A549 (cell line): ENCODE measurements at regions not wholly inside any gene's neighbourhood (a gene's known extent, or its start where the extent isn't known, plus 50 kb on each side); places are given as distances from the start of the nearest gene placed in this dataset.
A peak's percentile ranks its signal among the peaks of the same experiment; 100 is the strongest.

Source experiments
- ATAC-seq, 2 experiments: fragments of 200-7000 bp in 1 of 2; fragments of >200 bp in 1 of 2; cut with Nextera tagmentation in 1 of 2; cut with Tn5 transposase in 1 of 2; 3 replicates each; pipeline versions ENCODE4 v1.8.0 to v1.9.1; 2018 to 2020; ENCODE audit warnings: mild to moderate bottlenecking in 1 of 2, moderate library complexity in 1 of 2
- CTCF ChIA-PET: fragments of 300-600 bp; sonication (Branson Sonifier 250); formaldehyde crosslinking; extraction: SDS; loops from one replicate; lab custom pipeline; 2021; ENCODE audit warnings: antibody characterized with exemption, inconsistent platforms; lab: Yijun Ruan, JAX
- POLR2A ChIA-PET: fragments of 350-600 bp; formaldehyde crosslinking; extraction: SDS; loops from one replicate; lab custom pipeline; 2021; ENCODE audit warnings: antibody characterized with exemption, inconsistent platforms; lab: Yijun Ruan, JAX
- DNase-seq, 2 experiments: peaks; one replicate each; pipeline versions ENCODE4 v3.0.0 to v3.0.0-alpha.2; 2011 to 2016; ENCODE audit warnings: low read depth in 1 of 2, low spot score in 1 of 2
- FAIRE-seq: peaks from 2 replicates; lab custom pipeline; 2011; peaks lifted over from hg19 to GRCh38; lab: Jason Lieb, UNC
- H3K27ac ChIP-seq, 2 experiments: fragments of >200 bp; sonication (Bioruptor Twin); formaldehyde crosslinking; 3 replicates each; pipeline ENCODE4 v1.5.1; 2016 to 2017
- H3K4me1 ChIP-seq: fragments of >200 bp; sonication (Bioruptor Twin); formaldehyde crosslinking; 3 replicates; pipeline ENCODE4 v1.6.1; 2016
- H3K4me2 ChIP-seq: fragments of >200 bp; sonication (Bioruptor Twin); formaldehyde crosslinking; 3 replicates; pipeline ENCODE4 v1.6.1; 2016
- H3K4me3 ChIP-seq: fragments of >200 bp; sonication (Bioruptor Twin); formaldehyde crosslinking; 3 replicates; pipeline ENCODE4 v1.5.1; 2016
- H3K9me3 ChIP-seq: fragments of >200 bp; sonication (Bioruptor Twin); formaldehyde crosslinking; 3 replicates; pipeline ENCODE4 v1.6.1; 2016
- CBX2 ChIP-seq: fragments of 200-600 bp; sonication (generic); IDR thresholded peaks from 2 replicates; pipeline ENCODE4 v1.6.1; 2016; ENCODE audit warnings: low read depth, mild to moderate bottlenecking, borderline replicate concordance
- CEBPB ChIP-seq, 2 experiments: fragments of >200 bp in 1 of 2; sonication (Bioruptor Twin) in 1 of 2; formaldehyde crosslinking in 1 of 2; IDR thresholded peaks; 2 replicates each; pipeline ENCODE4 v1.6.1; 2012 to 2016
- EP300 ChIP-seq, 2 experiments: fragments of >200 bp; sonication (Bioruptor Twin); formaldehyde crosslinking; IDR thresholded peaks; 2 replicates in 1 of 2; 3 replicates in 1 of 2; pipeline ENCODE4 v1.6.1; 2016 to 2017
- ESRRA ChIP-seq: fragments of 150-350 bp; IDR thresholded peaks from 2 replicates; pipeline ENCODE4 v1.6.1; 2014; ENCODE audit warnings: mild to moderate bottlenecking, low read length, borderline replicate concordance
- FOSL2 ChIP-seq, 2 experiments: fragments of 450-650 bp in 1 of 2; fragments of >200 bp in 1 of 2; sonication (Bioruptor Twin) in 1 of 2; formaldehyde crosslinking; IDR thresholded peaks; 2 replicates each; pipeline versions ENCODE4 v1.5.0 to v1.6.1; 2016 to 2020; ENCODE audit warnings: mild to moderate bottlenecking in 1 of 2, moderate library complexity in 1 of 2
- GATA3 ChIP-seq: IDR thresholded peaks from 2 replicates; pipeline ENCODE4 v1.6.1; 2012; ENCODE audit warnings: borderline replicate concordance
- HEYL ChIP-seq: fragments of 250-450 bp; sonication (Bioruptor Pico); IDR thresholded peaks from 2 replicates; pipeline ENCODE4 v1.8.0; 2021; ENCODE audit warnings: mild to moderate bottlenecking, moderate library complexity
- HOXB13 ChIP-seq: fragments of 250-450 bp; sonication (Bioruptor Pico); IDR thresholded peaks from 2 replicates; pipeline ENCODE4 v1.5.0; 2020; ENCODE audit warnings: low read depth, mild to moderate bottlenecking, moderate library complexity
- KDM5A ChIP-seq: fragments of 200-600 bp; sonication (generic); IDR thresholded peaks from 2 replicates; pipeline ENCODE4 v1.6.1; 2016; ENCODE audit warnings: antibody characterized with exemption, mild to moderate bottlenecking
- MAFK ChIP-seq: fragments of 450-650 bp; IDR thresholded peaks from 2 replicates; pipeline ENCODE4 v1.6.1; 2014; ENCODE audit not compliant: partially characterized antibody
- POLR2A ChIP-seq: IDR thresholded peaks from 2 replicates; pipeline ENCODE4 v1.6.1; 2012; ENCODE audit warnings: mild to moderate bottlenecking, low read length
- RCOR1 ChIP-seq: fragments of 150-350 bp; IDR thresholded peaks from 2 replicates; pipeline ENCODE4 v1.6.1; 2014; ENCODE audit warnings: antibody characterized with exemption, low read length, low read depth
- SMC3 ChIP-seq: fragments of >200 bp; sonication (Bioruptor Twin); formaldehyde crosslinking; IDR thresholded peaks from 3 replicates; pipeline ENCODE4 v1.6.1; 2018; ENCODE audit warnings: inconsistent platforms
- ZC3H11A ChIP-seq: fragments of 450-650 bp; IDR thresholded peaks from 2 replicates; pipeline ENCODE4 v1.6.1; 2014; ENCODE audit warnings: antibody characterized with exemption, mild to moderate bottlenecking
- WGBS: methylation state at CpG from one replicate; pipeline ENCODE4 v1.1.6; 2017; ENCODE audit errors: missing lambda C conversion rate; 5-methylcytosine and 5-hydroxymethylcytosine counted together
- TF ChIP-seq, protein P1 (sequence below): fragments of 250-450 bp; sonication (Bioruptor Pico); IDR thresholded peaks from 2 replicates; pipeline ENCODE4 v1.5.0; 2020; ENCODE audit warnings: low read depth, mild to moderate bottlenecking, moderate library complexity
- TF ChIP-seq, protein P2 (sequence below): fragments of 150-350 bp; IDR thresholded peaks from 2 replicates; pipeline ENCODE4 v1.6.1; 2014; ENCODE audit warnings: low read depth, mild to moderate bottlenecking, low read length
- TF ChIP-seq, protein P3 (sequence below): fragments of >200 bp; sonication (Bioruptor Twin); formaldehyde crosslinking; IDR thresholded peaks from 3 replicates; pipeline ENCODE4 v1.6.1; 2016

DNA sequence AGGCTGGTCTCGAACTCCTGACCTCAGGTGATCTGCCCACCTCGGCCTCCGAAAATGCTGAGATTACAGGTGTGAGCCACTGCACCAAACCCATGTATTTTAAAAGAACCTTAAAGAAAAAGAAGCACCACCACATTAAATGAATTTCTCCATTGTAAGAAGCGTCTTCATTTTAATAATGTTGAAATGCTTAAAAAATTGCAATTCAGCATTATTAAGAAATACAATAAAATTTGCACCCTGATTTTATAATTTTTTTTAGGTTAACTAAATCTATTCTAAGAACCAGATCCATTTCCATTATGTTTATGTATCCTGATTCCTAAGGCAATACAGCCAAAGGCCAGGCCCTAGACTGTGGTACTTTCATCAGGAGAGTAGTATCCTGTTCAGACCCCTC, 167.2 kb downstream of the BTC start:
- H3K27ac ChIP-seq, result peak overlapping the region; percentile 89 to 96
- ATAC-seq (no peak), DNase-seq (no peak), FAIRE-seq (no peak)
- ChIA-PET POLR2A (no interaction called here), CTCF (no interaction called here)
- no peak overlapping the region for H3K4me3 ChIP-seq
- no peak overlapping the region for H3K4me2 ChIP-seq
- TF ChIP-seq RCOR1 (no peak), GATA3 (no peak), CBX2 (no peak), MAFK (peak; percentile 91)
- TF ChIP-seq, protein P1, sequence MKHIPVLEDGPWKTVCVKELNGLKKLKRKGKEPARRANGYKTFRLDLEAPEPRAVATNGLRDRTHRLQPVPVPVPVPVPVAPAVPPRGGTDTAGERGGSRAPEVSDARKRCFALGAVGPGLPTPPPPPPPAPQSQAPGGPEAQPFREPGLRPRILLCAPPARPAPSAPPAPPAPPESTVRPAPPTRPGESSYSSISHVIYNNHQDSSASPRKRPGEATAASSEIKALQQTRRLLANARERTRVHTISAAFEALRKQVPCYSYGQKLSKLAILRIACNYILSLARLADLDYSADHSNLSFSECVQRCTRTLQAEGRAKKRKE, result no peak
- 97% methylated on average over 4 of the region's 4 CpGs for WGBS
- peaks cover 80% of the 10 kb centered on the region for H3K4me1 ChIP-seq
- peaks cover 3% of the 10 kb centered on the region; the same call in 1 of the 3 replicates for H3K9me3 ChIP-seq

GRCh38 chr4:74627504-74627903, 166.8 kb downstream of the BTC start:
- no peak for DNase-seq
- TF ChIP-seq KDM5A (no peak), CEBPB (IDR thresholded peaks at IDR 0.05) (peak in 1 of 2 experiments; percentile 49; a peak in 2 of 4 replicates)
- TF ChIP-seq, all 56 proteins: peak for 1
- Histone ChIP-seq H3K9me3 (peaks cover 3% of the 10 kb centered on the region; the same call in 1 of the 3 replicates), H3K4me3 (no peak overlapping the region), H3K4me2 (no peak overlapping the region), H3K4me1 (peaks cover 80% of the 10 kb centered on the region), H3K27ac (peak overlapping the region; percentile 89 to 96)
- ChIA-PET POLR2A (no interaction called here), CTCF (interaction anchor here (1.2 to 1.3 kb wide), 2 partner anchors 26 to 96 kb away, joined by 4 to 5 read pairs; no protein-coding TSS in a partner anchor)
- WGBS, result 62% methylated on average over 4 of the region's 4 CpGs
- FAIRE-seq (no peak), ATAC-seq (no peak)

- Histone ChIP-seq H3K27ac (peak overlapping the region; percentile 92 to 96), H3K9me3 (peaks cover 3% of the 10 kb centered on the region; the same call in 1 of the 3 replicates), H3K4me1 (peaks cover 78% of the 10 kb centered on the region), H3K4me2 (no peak overlapping the region), H3K4me3 (no peak overlapping the region)
- WGBS, result 70% methylated on average over 6 of the region's 6 CpGs
- DNase-seq, result no peak
- TF ChIP-seq, protein P2, sequence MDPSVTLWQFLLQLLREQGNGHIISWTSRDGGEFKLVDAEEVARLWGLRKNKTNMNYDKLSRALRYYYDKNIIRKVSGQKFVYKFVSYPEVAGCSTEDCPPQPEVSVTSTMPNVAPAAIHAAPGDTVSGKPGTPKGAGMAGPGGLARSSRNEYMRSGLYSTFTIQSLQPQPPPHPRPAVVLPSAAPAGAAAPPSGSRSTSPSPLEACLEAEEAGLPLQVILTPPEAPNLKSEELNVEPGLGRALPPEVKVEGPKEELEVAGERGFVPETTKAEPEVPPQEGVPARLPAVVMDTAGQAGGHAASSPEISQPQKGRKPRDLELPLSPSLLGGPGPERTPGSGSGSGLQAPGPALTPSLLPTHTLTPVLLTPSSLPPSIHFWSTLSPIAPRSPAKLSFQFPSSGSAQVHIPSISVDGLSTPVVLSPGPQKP, result no peak
- no peak for TF ChIP-seq ESRRA
- TF ChIP-seq, protein P3, sequence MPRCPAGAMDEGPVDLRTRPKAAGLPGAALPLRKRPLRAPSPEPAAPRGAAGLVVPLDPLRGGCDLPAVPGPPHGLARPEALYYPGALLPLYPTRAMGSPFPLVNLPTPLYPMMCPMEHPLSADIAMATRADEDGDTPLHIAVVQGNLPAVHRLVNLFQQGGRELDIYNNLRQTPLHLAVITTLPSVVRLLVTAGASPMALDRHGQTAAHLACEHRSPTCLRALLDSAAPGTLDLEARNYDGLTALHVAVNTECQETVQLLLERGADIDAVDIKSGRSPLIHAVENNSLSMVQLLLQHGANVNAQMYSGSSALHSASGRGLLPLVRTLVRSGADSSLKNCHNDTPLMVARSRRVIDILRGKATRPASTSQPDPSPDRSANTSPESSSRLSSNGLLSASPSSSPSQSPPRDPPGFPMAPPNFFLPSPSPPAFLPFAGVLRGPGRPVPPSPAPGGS, result no peak
- TF ChIP-seq EP300 (IDR thresholded peaks at IDR 0.05), result no peak
- no peak for TF ChIP-seq HEYL
- no peak for TF ChIP-seq FOSL2 (IDR thresholded peaks at IDR 0.05)
- TF ChIP-seq FOSL2 (CRISPR knock-in tag; IDR thresholded peaks at IDR 0.05), result no peak
- no peak for TF ChIP-seq POLR2A
- TF ChIP-seq ZC3H11A, result no peak
- TF ChIP-seq HOXB13 (CRISPR knock-in tag), result no peak
- TF ChIP-seq SMC3, result no peak
- CTCF ChIA-PET, result interaction anchor here (1.0 to 1.3 kb wide), 5 partner anchors 18 to 252 kb away, joined by 3 to 5 read pairs (median 4); no protein-coding TSS in a partner anchor
- POLR2A ChIA-PET, result interaction anchor here (1.6 kb wide), 1 partner anchor 25 kb away, joined by 5 read pairs; no protein-coding TSS in a partner anchor
- ATAC-seq, result no peak
- FAIRE-seq, result no peak
These were observed 165.3 kb downstream of the BTC start for GRCh38 chr4:74628852-74629620.
